H9 (cell line): ENCODE measurements at regions not wholly inside any gene's neighbourhood (a gene's known extent, or its start where the extent isn't known, plus 50 kb on each side); places are given as distances from the start of the nearest gene placed in this dataset.

Source experiments
- DNase-seq: peaks from one replicate; pipeline ENCODE4 v3.0.0-alpha.2; 2017
- H2AFZ ChIP-seq: one replicate; pipeline ENCODE4 v1.6.1; 2013; ENCODE audit warnings: mild to moderate bottlenecking, low read length, control low read depth, moderate library complexity
- H2AK5ac ChIP-seq: 2 replicates; pipeline ENCODE4 v1.6.1; 2013; ENCODE audit warnings: low read length, control low read depth, mixed read lengths; ENCODE audit not compliant: insufficient read length
- H2BK120ac ChIP-seq: one replicate; pipeline ENCODE4 v1.6.1; 2013; ENCODE audit warnings: low read depth, mild to moderate bottlenecking, low read length, control low read depth, inconsistent platforms; ENCODE audit not compliant: poor library complexity, severe bottlenecking
- H2BK12ac ChIP-seq: 2 replicates; pipeline ENCODE4 v1.6.1; 2013; ENCODE audit warnings: low read length, control low read depth, mixed read lengths, low read depth; ENCODE audit not compliant: insufficient read length
- H2BK15ac ChIP-seq: 2 replicates; pipeline ENCODE4 v1.6.1; 2013; ENCODE audit warnings: low read depth, low read length, control low read depth
- H2BK20ac ChIP-seq: one replicate; pipeline ENCODE4 v1.6.1; 2013; ENCODE audit warnings: low read depth, mild to moderate bottlenecking, low read length, control low read depth, inconsistent platforms; ENCODE audit not compliant: poor library complexity, severe bottlenecking
- H2BK5ac ChIP-seq: 2 replicates; pipeline ENCODE4 v1.6.1; 2013; ENCODE audit warnings: low read length, control low read depth, mixed read lengths; ENCODE audit not compliant: insufficient read length
- H3K14ac ChIP-seq: 2 replicates; pipeline ENCODE4 v1.6.1; 2013; ENCODE audit warnings: low read length, control low read depth; ENCODE audit not compliant: insufficient read depth
- H3K18ac ChIP-seq: 2 replicates; pipeline ENCODE4 v1.6.1; 2013; ENCODE audit warnings: low read depth, mild to moderate bottlenecking, mixed read lengths, low read length, control low read depth; ENCODE audit not compliant: insufficient read length
- H3K23ac ChIP-seq: 2 replicates; pipeline ENCODE4 v1.6.1; 2013; ENCODE audit warnings: low read length, control low read depth, mixed read lengths, low read depth; ENCODE audit not compliant: insufficient read length
- H3K23me2 ChIP-seq: 2 replicates; pipeline ENCODE4 v1.6.1; 2013; ENCODE audit warnings: low read depth, mild to moderate bottlenecking, mixed read lengths, low read length, control low read depth; ENCODE audit not compliant: insufficient read length, poor library complexity, severe bottlenecking
- H3K27ac ChIP-seq: 2 replicates; pipeline ENCODE4 v1.5.1; 2013; ENCODE audit warnings: low read length, control low read depth, mixed read lengths, low read depth; ENCODE audit not compliant: insufficient read length
- H3K27me3 ChIP-seq: 2 replicates; pipeline ENCODE4 v1.6.1; 2013; ENCODE audit warnings: low read length, control low read depth, inconsistent platforms; ENCODE audit not compliant: insufficient read depth
- H3K4ac ChIP-seq: 2 replicates; pipeline ENCODE4 v1.6.1; 2013; ENCODE audit warnings: low read depth, mild to moderate bottlenecking, control low read depth, inconsistent platforms, low read length, moderate library complexity
- H3K4me1 ChIP-seq: 2 replicates; pipeline ENCODE4 v1.6.1; 2013; ENCODE audit warnings: low read length, control low read depth, inconsistent platforms; ENCODE audit not compliant: insufficient read depth
- H3K4me2 ChIP-seq: 2 replicates; pipeline ENCODE4 v1.6.1; 2013; ENCODE audit warnings: low read length, control low read depth, mixed read lengths; ENCODE audit not compliant: insufficient read length, insufficient read depth
- H3K56ac ChIP-seq: 2 replicates; pipeline ENCODE4 v1.6.1; 2013; ENCODE audit warnings: low read depth, mild to moderate bottlenecking, mixed read lengths, low read length, control low read depth; ENCODE audit not compliant: insufficient read length
- H3K79me1 ChIP-seq: 2 replicates; pipeline ENCODE4 v1.6.1; 2013; ENCODE audit warnings: low read depth, mild to moderate bottlenecking, moderate library complexity, low read length, control low read depth, inconsistent platforms; ENCODE audit not compliant: insufficient read depth, poor library complexity, severe bottlenecking
- H3K79me2 ChIP-seq: 2 replicates; pipeline ENCODE4 v1.6.1; 2013; ENCODE audit warnings: low read length, control low read depth, inconsistent platforms; ENCODE audit not compliant: insufficient read depth
- H3K9ac ChIP-seq: 2 replicates; pipeline ENCODE4 v1.6.1; 2013; ENCODE audit warnings: low read length, control low read depth, mixed read lengths; ENCODE audit not compliant: insufficient read length; ENCODE audit errors: extremely low read depth
- H3K9me3 ChIP-seq: one replicate; pipeline ENCODE4 v1.6.1; 2013; ENCODE audit warnings: low read depth, low read length, inconsistent platforms; ENCODE audit not compliant: control insufficient read depth
- H3T11ph ChIP-seq: one replicate; pipeline ENCODE4 v1.6.1; 2013; ENCODE audit warnings: mild to moderate bottlenecking, low read length, control low read depth, inconsistent platforms
- H4K20me1 ChIP-seq: one replicate; pipeline ENCODE4 v1.6.1; 2013; ENCODE audit not compliant: control insufficient read depth, insufficient read length, insufficient read depth
- H4K5ac ChIP-seq: 2 replicates; pipeline ENCODE4 v1.6.1; 2013; ENCODE audit warnings: low read depth, mild to moderate bottlenecking, mixed read lengths, low read length, control low read depth; ENCODE audit not compliant: insufficient read length
- H4K8ac ChIP-seq: replicated peaks from 2 replicates; pipeline ENCODE4 v1.6.1; 2013; ENCODE audit warnings: low read length, control low read depth, mixed read lengths, low read depth; ENCODE audit not compliant: insufficient read length
- H4K91ac ChIP-seq: 2 replicates; pipeline ENCODE4 v1.6.1; 2013; ENCODE audit warnings: low read depth, mild to moderate bottlenecking, moderate library complexity, mixed read lengths, low read length, control low read depth; ENCODE audit not compliant: insufficient read length
- H3K27ac Mint-ChIP-seq, 3 experiments: 2 replicates in 2 of 3; 3 replicates in 1 of 3; pipeline ENCODE4 v1.8.0; 2020 to 2021; ENCODE audit warnings: mixed read lengths in 3 of 3, mild to moderate bottlenecking in 1 of 3, moderate library complexity in 1 of 3
- H3K27me3 Mint-ChIP-seq: 2 replicates; pipeline ENCODE4 v1.8.0; 2021; ENCODE audit warnings: low read depth, mild to moderate bottlenecking, moderate library complexity, mixed read lengths
- H3K36me3 Mint-ChIP-seq, 3 experiments: 2 replicates in 2 of 3; 3 replicates in 1 of 3; pipeline ENCODE4 v1.8.0; 2020 to 2021; ENCODE audit warnings: low read depth in 3 of 3, mixed read lengths in 3 of 3; ENCODE audit not compliant: insufficient read depth in 1 of 3
- H3K4me1 Mint-ChIP-seq, 2 experiments: 2 replicates each; pipeline ENCODE4 v1.8.0; 2020; ENCODE audit warnings: mixed read lengths in 2 of 2
- H3K4me3 Mint-ChIP-seq, 2 experiments: 2 replicates in 1 of 2; 3 replicates in 1 of 2; pipeline ENCODE4 v1.8.0; 2020 to 2021; ENCODE audit warnings: mild to moderate bottlenecking in 2 of 2, mixed read lengths in 2 of 2, moderate library complexity in 1 of 2
- H3K9me3 Mint-ChIP-seq, 2 experiments: 2 replicates in 1 of 2; 3 replicates in 1 of 2; pipeline ENCODE4 v1.8.0; 2020; ENCODE audit warnings: mild to moderate bottlenecking in 2 of 2, mixed read lengths in 2 of 2, moderate library complexity in 1 of 2
- WGBS: extraction: QIAGEN DNeasy Blood & Tissue Kit; methylation state at CpG from one replicate; pipeline ENCODE4 v1.1.7; 2013; ENCODE audit warnings: missing lambda C conversion rate, low lambda C conversion rate, mixed read lengths; ENCODE audit not compliant: insufficient read length; ENCODE audit errors: extremely low coverage; 5-methylcytosine and 5-hydroxymethylcytosine counted together
- TF ChIP-seq, protein P1 (sequence below): fragments of 200-600 bp; sonication (generic); conservative IDR thresholded peaks from 3 replicates; pipeline ENCODE4 v1.8.0; 2021; ENCODE audit warnings: antibody characterized with exemption, mild to moderate bottlenecking

DNA sequence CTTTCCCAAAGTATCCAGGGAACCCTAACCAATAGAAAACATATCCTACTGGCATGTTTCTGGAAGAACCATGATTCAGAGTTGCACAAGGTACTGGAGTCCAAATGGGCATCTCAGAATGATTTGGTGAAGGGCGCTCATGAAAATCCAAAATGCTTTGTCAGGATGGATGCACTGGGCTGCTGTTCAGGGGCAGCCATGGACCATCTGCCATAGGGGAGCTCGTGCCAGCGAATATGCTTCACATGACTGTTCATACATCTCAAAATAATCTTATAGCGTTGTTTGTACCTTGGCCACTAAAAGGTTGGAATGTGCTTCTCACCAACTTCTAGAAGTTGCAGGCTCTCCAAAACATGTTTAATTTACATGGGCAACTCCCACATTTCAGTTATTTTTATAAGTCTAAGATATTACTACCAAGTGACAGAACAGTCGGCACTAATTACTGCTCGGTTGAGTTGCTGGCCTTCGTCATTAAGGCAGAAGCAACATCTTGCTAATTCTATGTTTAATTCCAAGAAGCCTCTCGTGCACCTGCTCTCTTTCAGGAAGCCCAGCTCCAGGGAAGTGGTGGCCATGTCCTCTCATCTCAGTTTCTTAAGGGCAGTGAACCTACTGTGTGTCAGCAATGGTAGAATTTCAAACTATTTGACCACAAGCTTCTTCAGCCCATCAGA is 1497.7 kb downstream of the TBC1D22A start:
- WGBS: no CpG with 5 or more reads among the region's 8 CpGs
- no peak overlapping the region for H3K23ac ChIP-seq
- Mint-ChIP-seq H3K27ac (no peak overlapping the region), H3K36me3 (peaks cover 0 to 1% (median 0%) of the 10 kb centered on the region in 3 experiments; a peak in 1 of 7 replicates), H3K9me3 (peaks cover 0 to 8% of the 10 kb centered on the region in 2 experiments; a peak in 1 of 5 replicates), H3K4me1 (peaks cover 0 to 13% of the 10 kb centered on the region in 2 experiments; a peak in 3 of 4 replicates), H3K4me3 (no peak overlapping the region), H3K27me3 (peaks cover 10% of the 10 kb centered on the region)
- H3K9ac ChIP-seq: no peak overlapping the region
- no peak overlapping the region for H4K8ac ChIP-seq
- no peak overlapping the region for H2BK20ac ChIP-seq
- no peak overlapping the region for H3K4ac ChIP-seq
- no peaks in the 10 kb centered on the region for H3K27me3 ChIP-seq
- no peak overlapping the region for H3T11ph ChIP-seq
- no peak overlapping the region for H2AFZ ChIP-seq
- TF ChIP-seq, protein P1, sequence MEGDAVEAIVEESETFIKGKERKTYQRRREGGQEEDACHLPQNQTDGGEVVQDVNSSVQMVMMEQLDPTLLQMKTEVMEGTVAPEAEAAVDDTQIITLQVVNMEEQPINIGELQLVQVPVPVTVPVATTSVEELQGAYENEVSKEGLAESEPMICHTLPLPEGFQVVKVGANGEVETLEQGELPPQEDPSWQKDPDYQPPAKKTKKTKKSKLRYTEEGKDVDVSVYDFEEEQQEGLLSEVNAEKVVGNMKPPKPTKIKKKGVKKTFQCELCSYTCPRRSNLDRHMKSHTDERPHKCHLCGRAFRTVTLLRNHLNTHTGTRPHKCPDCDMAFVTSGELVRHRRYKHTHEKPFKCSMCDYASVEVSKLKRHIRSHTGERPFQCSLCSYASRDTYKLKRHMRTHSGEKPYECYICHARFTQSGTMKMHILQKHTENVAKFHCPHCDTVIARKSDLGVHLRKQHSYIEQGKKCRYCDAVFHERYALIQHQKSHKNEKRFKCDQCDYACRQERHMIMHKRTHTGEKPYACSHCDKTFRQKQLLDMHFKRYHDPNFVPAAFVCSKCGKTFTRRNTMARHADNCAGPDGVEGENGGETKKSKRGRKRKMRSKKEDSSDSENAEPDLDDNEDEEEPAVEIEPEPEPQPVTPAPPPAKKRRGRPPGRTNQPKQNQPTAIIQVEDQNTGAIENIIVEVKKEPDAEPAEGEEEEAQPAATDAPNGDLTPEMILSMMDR: no peak
- H4K5ac ChIP-seq: no peak overlapping the region
- no peaks in the 10 kb centered on the region for H3K79me2 ChIP-seq
- H2BK5ac ChIP-seq: no peak overlapping the region
- H3K56ac ChIP-seq: no peak overlapping the region
- H3K9me3 ChIP-seq: no peaks in the 10 kb centered on the region
- no peak overlapping the region for H2BK12ac ChIP-seq
- no peak overlapping the region for H3K18ac ChIP-seq
- no peak for DNase-seq
- H2BK15ac ChIP-seq: no peak overlapping the region
- no peaks in the 10 kb centered on the region for H3K79me1 ChIP-seq
- no peak overlapping the region for H3K4me2 ChIP-seq
- H3K14ac ChIP-seq: no peak overlapping the region
- no peaks in the 10 kb centered on the region for H3K4me1 ChIP-seq
- no peak overlapping the region for H3K27ac ChIP-seq
- H2AK5ac ChIP-seq: no peak overlapping the region
- no peaks in the 10 kb centered on the region for H3K23me2 ChIP-seq
- H2BK120ac ChIP-seq: no peak overlapping the region
- no peaks in the 10 kb centered on the region for H4K20me1 ChIP-seq
- H4K91ac ChIP-seq: no peak overlapping the region
